ENCODE measurements at regions not wholly inside any gene's neighbourhood (a gene's known extent, or its start where the extent isn't known, plus 50 kb on each side); places are given as distances from the start of the nearest gene placed in this dataset.
"Not testable (repeated sequence)": the region's sequence is repeated elsewhere in the genome, so short reads cannot be mapped to it uniquely, and the experiment has no call there.

- DNase-seq: no peak
Measured at GRCh38 chr21:28216976-28217523, 775.6 kb downstream of the LTN1 start.

- DNase-seq: no peak
Measured at GRCh38 chr21:28215214-28215954, 777.3 kb downstream of the LTN1 start.

- no peak for DNase-seq
Measured at GRCh38 chr21:28214786-28215185, 777.9 kb downstream of the LTN1 start.

GRCh38 chr21:28213261-28213660, 779.4 kb downstream of the LTN1 start:
- no peak for DNase-seq

GRCh38 chr21:28212061-28212460, 780.6 kb downstream of the LTN1 start:
- DNase-seq: no peak

GRCh38 chr21:28207436-28208173, 785.1 kb downstream of the LTN1 start:
- DNase-seq: no peak

GRCh38 chr21:28200726-28201125, 792.0 kb downstream of the LTN1 start:
- no peak for DNase-seq

GRCh38 chr21:28196981-28197380, 795.7 kb downstream of the LTN1 start:
- DNase-seq: no peak

- DNase-seq: no peak
Measured at GRCh38 chr21:28193189-28193588, 799.5 kb downstream of the LTN1 start.

- DNase-seq: no peak
Measured at GRCh38 chr21:28186604-28187003, 806.1 kb downstream of the LTN1 start.

- DNase-seq: no peak
Measured at GRCh38 chr21:28181730-28182129, 810.9 kb downstream of the LTN1 start.

GRCh38 chr21:28179136-28179535, 813.5 kb downstream of the LTN1 start:
- no peak for DNase-seq

GRCh38 chr21:28177124-28177523, 815.6 kb downstream of the LTN1 start:
- DNase-seq: no peak

- DNase-seq: no peak
Measured at GRCh38 chr21:28174701-28175100, 818.0 kb downstream of the LTN1 start.

GRCh38 chr21:28174006-28174405, 818.7 kb downstream of the LTN1 start:
- DNase-seq: no peak

- DNase-seq: no peak
Measured at GRCh38 chr21:28172376-28172775, 820.3 kb downstream of the LTN1 start.

- DNase-seq: no peak
Measured at GRCh38 chr21:28167366-28167765, 825.3 kb downstream of the LTN1 start.

- not testable (repeated sequence) for DNase-seq
Measured at GRCh38 chr21:28164519-28164918, 828.2 kb downstream of the LTN1 start.

GRCh38 chr21:28162052-28162451, 830.6 kb downstream of the LTN1 start:
- DNase-seq: not testable (repeated sequence)

GRCh38 chr21:28160378-28160777, 832.3 kb downstream of the LTN1 start:
- DNase-seq: no peak

GRCh38 chr21:28159396-28159795, 833.3 kb downstream of the LTN1 start:
- DNase-seq: no peak

- DNase-seq: no peak
Measured at GRCh38 chr21:28156590-28156989, 836.1 kb downstream of the LTN1 start.

GRCh38 chr21:28154121-28154520, 838.6 kb downstream of the LTN1 start:
- DNase-seq: no peak

GRCh38 chr21:28152732-28153131, 839.9 kb downstream of the LTN1 start:
- DNase-seq: no peak
